Central memory CD8-positive, alpha-beta T cell (primary cell): ENCODE measurements at regions not wholly inside any gene's neighbourhood (a gene's known extent, or its start where the extent isn't known, plus 50 kb on each side); places are given as distances from the start of the nearest gene placed in this dataset.

ENCODE experiments used
- ATAC-seq: fragments of 150-1000 bp; cut with Tn5 transposase; replicated peaks from 2 replicates; pipeline ENCODE4 v1.10.0; 2022; ENCODE audit warnings: mild to moderate bottlenecking, moderate FRiP score, moderate number of reproducible peaks; ENCODE audit not compliant: poor library complexity, severe bottlenecking; ENCODE audit errors: extremely low read depth
- DNase-seq, 2 donors: peaks; one replicate each; pipeline ENCODE4 v3.0.0; 2021; ENCODE audit warnings: low spot score in 2 of 2
- H3K27ac Mint-ChIP-seq: one replicate; pipeline ENCODE4 v1.8.0; 2022; ENCODE audit warnings: low read depth, mild to moderate bottlenecking, moderate library complexity, mixed read lengths
- H3K27me3 Mint-ChIP-seq: one replicate; pipeline ENCODE4 v1.8.0; 2022; ENCODE audit warnings: mixed read lengths
- H3K36me3 Mint-ChIP-seq: one replicate; pipeline ENCODE4 v1.8.0; 2022; ENCODE audit warnings: mild to moderate bottlenecking, moderate library complexity, mixed read lengths; ENCODE audit not compliant: insufficient read depth
- H3K4me1 Mint-ChIP-seq: one replicate; pipeline ENCODE4 v1.8.0; 2022; ENCODE audit warnings: mixed read lengths
- H3K4me3 Mint-ChIP-seq: one replicate; pipeline ENCODE4 v1.8.0; 2022; ENCODE audit warnings: mild to moderate bottlenecking, moderate library complexity, mixed read lengths
- H3K9me3 Mint-ChIP-seq: one replicate; pipeline ENCODE4 v1.8.0; 2022; ENCODE audit warnings: mixed read lengths

GRCh38 chr3:40843208-40843624, 318.5 kb downstream of the ZNF621 start:
- peaks cover 23% of the 10 kb centered on the region for H3K27me3 Mint-ChIP-seq
- H3K4me1 Mint-ChIP-seq: no peaks in the 10 kb centered on the region
- ATAC-seq: no peak
- H3K27ac Mint-ChIP-seq: no peak overlapping the region
- H3K9me3 Mint-ChIP-seq: peaks cover 9% of the 10 kb centered on the region
- H3K4me3 Mint-ChIP-seq: no peak overlapping the region
- H3K36me3 Mint-ChIP-seq: no peaks in the 10 kb centered on the region
- no peak for DNase-seq

GRCh38 chr3:40843851-40844548, 319.2 kb downstream of the ZNF621 start:
- DNase-seq (no peak), ATAC-seq (no peak)
- Mint-ChIP-seq H3K27me3 (peaks cover 31% of the 10 kb centered on the region), H3K4me3 (no peak overlapping the region), H3K36me3 (no peaks in the 10 kb centered on the region), H3K4me1 (no peaks in the 10 kb centered on the region), H3K27ac (no peak overlapping the region), H3K9me3 (peaks cover 9% of the 10 kb centered on the region)

GRCh38 chr3:40844896-40845295, 320.1 kb downstream of the ZNF621 start:
- peaks cover 31% of the 10 kb centered on the region for H3K27me3 Mint-ChIP-seq
- H3K4me3 Mint-ChIP-seq: no peak overlapping the region
- H3K9me3 Mint-ChIP-seq: peaks cover 9% of the 10 kb centered on the region
- no peak for ATAC-seq
- H3K4me1 Mint-ChIP-seq: no peaks in the 10 kb centered on the region
- no peak for DNase-seq
- H3K36me3 Mint-ChIP-seq: no peaks in the 10 kb centered on the region
- no peak overlapping the region for H3K27ac Mint-ChIP-seq

GRCh38 chr3:40845447-40845846, 320.7 kb downstream of the ZNF621 start:
- H3K9me3 Mint-ChIP-seq: peaks cover 9% of the 10 kb centered on the region
- peaks cover 31% of the 10 kb centered on the region for H3K27me3 Mint-ChIP-seq
- no peaks in the 10 kb centered on the region for H3K36me3 Mint-ChIP-seq
- no peak overlapping the region for H3K27ac Mint-ChIP-seq
- no peak overlapping the region for H3K4me3 Mint-ChIP-seq
- DNase-seq (no peak), ATAC-seq (no peak)
- no peaks in the 10 kb centered on the region for H3K4me1 Mint-ChIP-seq

- ATAC-seq: no peak
- Mint-ChIP-seq H3K27ac (no peak overlapping the region), H3K4me1 (no peaks in the 10 kb centered on the region), H3K4me3 (no peak overlapping the region), H3K36me3 (no peaks in the 10 kb centered on the region), H3K27me3 (peaks cover 31% of the 10 kb centered on the region), H3K9me3 (peaks cover 9% of the 10 kb centered on the region)
- DNase-seq: no peak
These were observed 321.2 kb downstream of the ZNF621 start for GRCh38 chr3:40845916-40846315.

GRCh38 chr3:40846451-40846850, 321.7 kb downstream of the ZNF621 start:
- DNase-seq (no peak), ATAC-seq (no peak)
- peaks cover 9% of the 10 kb centered on the region for H3K9me3 Mint-ChIP-seq
- no peaks in the 10 kb centered on the region for H3K4me1 Mint-ChIP-seq
- no peak overlapping the region for H3K27ac Mint-ChIP-seq
- H3K4me3 Mint-ChIP-seq: no peak overlapping the region
- H3K27me3 Mint-ChIP-seq: peaks cover 31% of the 10 kb centered on the region
- no peaks in the 10 kb centered on the region for H3K36me3 Mint-ChIP-seq

- Mint-ChIP-seq H3K36me3 (no peaks in the 10 kb centered on the region), H3K27me3 (peaks cover 31% of the 10 kb centered on the region), H3K27ac (no peak overlapping the region), H3K9me3 (peaks cover 9% of the 10 kb centered on the region), H3K4me3 (no peak overlapping the region), H3K4me1 (no peaks in the 10 kb centered on the region)
- no peak for DNase-seq
- ATAC-seq: no peak
These were observed 322.8 kb downstream of the ZNF621 start for GRCh38 chr3:40847551-40847992.

GRCh38 chr3:40848421-40848820, 323.7 kb downstream of the ZNF621 start:
- H3K36me3 Mint-ChIP-seq: no peaks in the 10 kb centered on the region
- H3K4me3 Mint-ChIP-seq: no peak overlapping the region

GRCh38 chr3:40850861-40851260, 326.1 kb downstream of the ZNF621 start:
- peaks cover 3% of the 10 kb centered on the region for H3K9me3 Mint-ChIP-seq
- no peaks in the 10 kb centered on the region for H3K36me3 Mint-ChIP-seq
- H3K27ac Mint-ChIP-seq: no peak overlapping the region
- H3K4me3 Mint-ChIP-seq: no peak overlapping the region
- no peak for DNase-seq
- ATAC-seq: no peak
- H3K27me3 Mint-ChIP-seq: peaks cover 19% of the 10 kb centered on the region
- H3K4me1 Mint-ChIP-seq: no peaks in the 10 kb centered on the region

More at GRCh38 chr3:40848421-40848820, 323.7 kb downstream of the ZNF621 start:
- ATAC-seq: no peak
- H3K9me3 Mint-ChIP-seq: peaks cover 9% of the 10 kb centered on the region
- H3K27me3 Mint-ChIP-seq: peaks cover 31% of the 10 kb centered on the region
- no peaks in the 10 kb centered on the region for H3K4me1 Mint-ChIP-seq
- no peak for DNase-seq
- no peak overlapping the region for H3K27ac Mint-ChIP-seq

- Mint-ChIP-seq H3K36me3 (no peaks in the 10 kb centered on the region), H3K4me1 (no peaks in the 10 kb centered on the region), H3K4me3 (no peak overlapping the region), H3K27ac (no peak overlapping the region), H3K27me3 (peaks cover 9% of the 10 kb centered on the region), H3K9me3 (no peaks in the 10 kb centered on the region)
- ATAC-seq (no peak), DNase-seq (no peak)
These were observed 327.1 kb downstream of the ZNF621 start for GRCh38 chr3:40851836-40852235.

GRCh38 chr3:40852712-40853111, 328.0 kb downstream of the ZNF621 start:
- Mint-ChIP-seq H3K9me3 (no peaks in the 10 kb centered on the region), H3K27me3 (peaks cover 13% of the 10 kb centered on the region), H3K27ac (no peak overlapping the region), H3K36me3 (no peaks in the 10 kb centered on the region), H3K4me3 (no peak overlapping the region), H3K4me1 (no peaks in the 10 kb centered on the region)
- ATAC-seq (no peak), DNase-seq (no peak)

- ATAC-seq (no peak), DNase-seq (no peak)
- H3K36me3 Mint-ChIP-seq: no peaks in the 10 kb centered on the region
- H3K4me1 Mint-ChIP-seq: no peaks in the 10 kb centered on the region
- H3K27ac Mint-ChIP-seq: no peak overlapping the region
- H3K27me3 Mint-ChIP-seq: peaks cover 15% of the 10 kb centered on the region
- no peaks in the 10 kb centered on the region for H3K9me3 Mint-ChIP-seq
- H3K4me3 Mint-ChIP-seq: no peak overlapping the region
These were observed 328.7 kb downstream of the ZNF621 start for GRCh38 chr3:40853474-40853873.

GRCh38 chr3:40855871-40856270, 331.1 kb downstream of the ZNF621 start:
- Mint-ChIP-seq H3K9me3 (no peaks in the 10 kb centered on the region), H3K27me3 (peaks cover 10% of the 10 kb centered on the region), H3K27ac (no peak overlapping the region), H3K36me3 (no peaks in the 10 kb centered on the region), H3K4me1 (no peaks in the 10 kb centered on the region), H3K4me3 (no peak overlapping the region)
- DNase-seq (no peak), ATAC-seq (no peak)
